Stimulated activated CD4-positive, alpha-beta T cell treated with anti-CD3 and anti-CD28 coated beads, Interleukin-1b, Interleukin-23, amount 100 ng/mL, for 48 hours (primary cell): ENCODE measurements at regions not wholly inside any gene's neighbourhood (a gene's known extent, or its start where the extent isn't known, plus 50 kb on each side); places are given as distances from the start of the nearest gene placed in this dataset.
"Not testable (repeated sequence)": the region's sequence is repeated elsewhere in the genome, so short reads cannot be mapped to it uniquely, and the experiment has no call there.

Experiments used
- DNase-seq: peaks from one replicate; pipeline ENCODE4 v3.0.0-alpha.2; 2020

GRCh38 chr21:33121715-33122475 lies 52.0 kb downstream of the OLIG1 start:
- no peak for DNase-seq

DNA sequence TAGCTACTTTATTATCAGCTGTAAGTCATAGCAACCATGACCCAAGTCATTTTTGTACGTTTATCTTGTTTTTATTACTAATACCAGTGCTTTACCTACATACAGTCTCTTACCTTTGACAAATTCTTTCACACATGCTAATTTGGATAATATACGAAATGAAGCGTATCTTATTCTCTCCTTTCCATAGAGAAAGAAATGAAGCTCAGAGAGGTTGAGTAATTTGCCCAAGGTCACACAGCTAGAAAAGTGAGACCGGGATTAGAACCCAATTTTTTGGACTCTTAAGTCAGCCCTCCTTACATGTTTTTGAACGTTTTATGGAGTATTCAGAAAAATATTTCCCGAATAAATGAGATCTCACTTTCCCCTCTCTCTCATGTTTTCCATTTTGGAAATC lies 52.6 kb downstream of the OLIG1 start:
- DNase-seq, result no peak

GRCh38 chr21:33123374-33124123 lies 53.6 kb downstream of the OLIG1 start:
- DNase-seq, result no peak

- no peak for DNase-seq
Observed at GRCh38 chr21:33124889-33125288, 54.9 kb downstream of the OLIG1 start.

- DNase-seq, result no peak
Observed at GRCh38 chr21:33125680-33126375, 55.9 kb downstream of the OLIG1 start.

- no peak for DNase-seq
Observed at GRCh38 chr21:33126569-33126968, 56.6 kb downstream of the OLIG1 start.

DNA sequence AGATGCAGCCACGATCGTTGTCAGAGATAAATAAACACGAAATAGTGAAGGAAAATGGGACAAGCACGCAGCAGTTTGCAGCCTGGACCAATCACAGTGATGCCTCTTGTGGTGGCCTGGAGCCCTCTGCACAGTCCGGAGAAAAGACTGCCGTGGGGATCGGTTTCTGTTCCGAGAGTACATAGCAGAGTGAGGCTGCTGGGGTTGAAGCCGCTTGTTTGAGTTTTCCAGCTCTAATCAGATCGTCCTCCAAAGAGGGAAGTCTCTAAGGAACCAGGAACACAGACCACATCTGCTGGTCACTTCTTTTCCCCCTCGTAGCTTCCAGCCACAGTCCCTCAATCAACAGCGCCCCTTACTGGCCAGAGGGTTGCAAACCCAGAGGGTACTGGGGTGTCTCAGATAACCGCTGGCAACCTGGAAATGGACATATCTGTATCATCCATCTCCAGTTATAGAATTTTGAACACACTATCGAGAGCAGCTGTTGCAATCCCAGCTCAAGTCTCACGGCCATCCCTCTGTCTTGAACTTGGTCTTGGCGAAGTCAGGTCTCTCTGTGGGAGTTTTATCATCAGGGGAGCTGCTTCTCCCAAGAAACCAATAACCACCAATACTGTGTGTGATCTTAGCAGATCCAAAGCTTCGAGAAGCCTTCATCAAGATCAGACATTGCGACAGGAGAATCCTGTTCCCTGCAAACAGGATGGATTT lies 57.4 kb downstream of the OLIG1 start:
- DNase-seq, result peak; percentile 62

DNA sequence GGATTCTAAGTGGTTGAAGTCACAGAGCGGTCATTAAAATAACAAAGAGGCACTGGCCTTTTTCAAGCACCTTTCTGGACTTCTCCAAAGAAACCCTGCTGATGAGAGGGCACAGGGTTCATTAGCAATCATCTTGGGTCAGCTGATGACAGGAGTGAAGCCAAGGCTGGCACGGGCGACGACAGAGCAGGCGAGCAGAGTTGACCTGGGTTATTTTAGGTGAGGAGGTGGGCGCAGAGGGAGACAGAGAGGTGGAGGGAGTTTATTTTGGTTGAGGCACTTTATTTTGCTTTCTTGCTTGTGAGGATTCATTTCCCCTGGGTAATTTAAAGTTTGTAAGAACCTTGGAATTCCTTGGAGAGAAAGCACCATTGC lies 57.9 kb downstream of the OLIG1 start:
- DNase-seq, result no peak

DNA sequence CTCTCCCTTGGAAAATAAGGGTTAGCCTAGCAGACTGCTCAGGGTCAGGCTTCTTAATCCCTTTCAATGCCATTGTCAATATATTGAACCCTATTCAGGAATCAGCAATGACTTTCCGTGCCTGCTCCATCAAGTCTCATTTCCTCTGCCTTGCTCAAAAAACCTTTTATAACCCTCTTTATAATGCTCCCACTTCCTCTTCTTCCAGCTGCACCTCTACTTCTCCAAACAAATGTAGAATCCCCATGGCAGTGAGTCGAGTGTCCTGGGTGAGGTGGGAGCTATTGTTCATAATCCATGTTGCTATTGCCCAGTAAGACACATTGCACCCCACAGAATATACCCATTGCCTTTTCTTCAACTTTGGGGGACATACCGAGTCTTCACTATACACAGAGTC lies 58.6 kb downstream of the OLIG1 start:
- no peak for DNase-seq

DNA sequence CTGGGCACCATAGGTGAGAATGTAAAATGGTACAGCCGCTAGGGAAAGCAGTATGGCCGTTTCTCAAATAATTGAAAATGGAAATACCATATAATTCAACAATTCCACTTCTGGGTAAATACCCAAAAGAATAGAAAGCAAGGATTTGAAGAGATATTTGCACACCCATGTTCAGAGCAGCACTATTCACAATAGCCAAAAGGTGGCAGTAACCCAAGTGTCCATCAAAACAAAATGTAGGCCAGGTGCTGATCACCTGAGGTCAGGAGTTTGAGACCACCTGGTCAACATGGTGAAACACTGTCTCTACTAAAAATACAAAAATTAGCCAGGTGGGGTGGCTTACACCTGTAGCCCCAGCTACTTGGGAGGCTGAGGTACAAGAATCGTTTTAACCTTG lies 62.1 kb downstream of the OLIG1 start:
- DNase-seq, result no peak

DNA sequence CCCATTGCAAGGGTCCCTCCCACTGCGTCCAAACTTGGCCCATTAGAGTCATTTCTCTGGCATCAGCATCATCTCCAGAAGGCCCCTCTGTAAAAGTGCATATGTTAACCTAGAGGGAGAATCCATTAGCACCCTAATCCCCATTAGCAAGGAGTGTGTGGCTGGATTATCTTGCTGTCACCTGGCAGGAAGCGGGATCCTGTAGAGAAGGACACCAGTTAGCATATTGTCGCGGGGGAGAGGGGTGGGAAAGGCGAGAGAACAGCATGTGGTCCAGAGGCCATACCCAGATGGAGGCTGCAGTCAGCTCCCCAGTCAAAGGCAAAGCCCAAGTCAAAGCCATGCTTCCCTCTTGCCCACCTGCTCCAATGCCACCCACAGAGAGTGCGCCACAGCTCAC lies 64.0 kb downstream of the OLIG1 start:
- DNase-seq, result no peak

GRCh38 chr21:33135925-33136324 lies 66.0 kb downstream of the OLIG1 start:
- DNase-seq, result no peak

DNA sequence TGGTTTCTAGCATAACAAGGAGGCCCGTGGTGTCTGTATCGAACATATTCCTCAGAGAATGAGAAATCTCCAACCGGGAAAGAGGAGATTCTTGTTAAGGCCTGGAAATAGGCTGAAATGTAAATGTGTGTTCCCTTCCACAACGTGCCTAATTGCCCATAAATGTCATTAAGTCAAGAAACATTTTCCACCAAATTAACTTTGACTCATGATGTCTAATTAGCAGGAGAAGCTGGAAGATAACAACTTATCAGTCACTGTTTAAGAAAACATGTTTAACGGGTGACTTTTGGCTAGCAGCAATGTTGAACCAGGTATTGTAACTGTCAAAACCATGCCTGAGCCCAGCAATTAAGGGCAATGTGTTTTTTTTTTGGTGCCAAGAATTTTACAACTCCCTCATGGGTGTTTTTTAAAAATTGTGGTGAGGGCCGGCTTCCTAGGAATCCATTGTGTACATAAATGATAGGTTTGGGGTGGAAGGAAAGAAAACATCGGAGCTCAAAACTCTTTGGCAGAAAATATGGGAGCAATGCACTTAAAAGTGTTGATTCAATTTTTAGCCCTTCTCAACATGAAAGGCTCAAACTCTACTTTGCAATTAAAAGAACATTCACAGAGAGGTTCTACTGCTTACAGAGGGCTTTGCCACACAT lies 67.0 kb downstream of the OLIG1 start:
- DNase-seq, result no peak

- DNase-seq, result no peak
Observed at GRCh38 chr21:33139084-33139483, 69.1 kb downstream of the OLIG1 start.

GRCh38 chr21:33140288-33140687 lies 70.3 kb downstream of the OLIG1 start:
- no peak for DNase-seq

DNA sequence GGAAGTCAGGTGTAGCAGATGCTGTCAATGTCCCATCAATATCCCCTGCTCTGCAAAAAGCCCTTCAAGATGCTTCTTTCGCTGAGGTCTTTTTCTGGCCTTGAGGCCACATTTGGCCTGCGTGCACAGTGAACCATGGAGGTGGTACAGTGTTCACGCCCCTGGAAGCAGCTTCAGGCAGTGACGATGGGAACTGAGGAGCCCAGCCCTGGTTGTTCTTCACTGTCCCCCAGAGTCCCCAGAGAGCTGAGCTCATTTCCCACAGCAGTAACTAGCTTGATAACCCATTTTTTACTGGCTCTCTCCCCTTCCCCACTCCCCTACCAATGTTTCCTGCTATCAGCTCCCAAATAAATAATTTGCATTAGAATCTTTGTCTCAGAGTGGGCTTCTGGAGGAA lies 76.5 kb downstream of the OLIG1 start:
- no peak for DNase-seq

DNA sequence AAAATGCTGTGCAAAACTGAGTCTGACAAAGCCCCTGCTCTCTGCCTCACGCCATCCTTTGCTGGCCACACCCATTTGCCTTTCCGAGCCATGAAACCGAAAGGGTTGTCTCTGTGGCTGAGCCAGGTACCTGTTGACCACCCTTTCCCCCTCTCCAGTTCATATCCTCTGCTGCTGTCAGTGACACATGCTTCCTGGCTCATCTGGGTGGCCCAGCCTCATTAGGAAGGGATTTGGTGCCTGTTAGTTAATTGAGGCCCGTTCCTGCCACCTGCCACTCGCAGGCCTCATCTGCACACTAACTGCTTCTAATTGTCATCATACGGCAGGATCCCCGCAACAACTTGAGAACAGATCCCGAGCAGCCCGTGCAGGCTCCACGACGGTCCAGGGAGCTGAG lies 79.2 kb downstream of the OLIG1 start:
- DNase-seq, result no peak

DNA sequence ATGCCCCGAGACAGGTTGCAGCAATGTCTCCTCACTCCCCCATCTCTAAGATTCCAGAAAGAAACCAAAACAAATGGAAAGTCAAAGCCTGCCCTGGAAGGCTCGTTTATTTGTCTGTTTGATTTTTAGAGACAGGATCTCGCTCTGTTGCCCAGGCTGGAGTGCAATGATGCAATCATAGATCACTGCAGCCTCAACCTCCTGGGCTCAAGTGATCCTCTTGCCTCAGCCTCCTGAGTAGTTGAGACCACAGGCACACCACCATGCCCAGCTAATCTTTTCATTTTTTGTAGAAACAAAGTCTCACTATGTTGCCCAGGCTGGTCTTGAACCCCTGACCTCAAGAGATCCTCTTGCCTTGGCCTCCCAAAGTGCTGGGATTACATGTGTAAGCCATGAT lies 78.8 kb upstream of the IFNAR2 start:
- DNase-seq, result not testable (repeated sequence)

GRCh38 chr21:33151941-33152731 lies 77.6 kb upstream of the IFNAR2 start:
- DNase-seq, result no peak

- no peak for DNase-seq
Observed at GRCh38 chr21:33152732-33153130, 77.0 kb upstream of the IFNAR2 start.

DNA sequence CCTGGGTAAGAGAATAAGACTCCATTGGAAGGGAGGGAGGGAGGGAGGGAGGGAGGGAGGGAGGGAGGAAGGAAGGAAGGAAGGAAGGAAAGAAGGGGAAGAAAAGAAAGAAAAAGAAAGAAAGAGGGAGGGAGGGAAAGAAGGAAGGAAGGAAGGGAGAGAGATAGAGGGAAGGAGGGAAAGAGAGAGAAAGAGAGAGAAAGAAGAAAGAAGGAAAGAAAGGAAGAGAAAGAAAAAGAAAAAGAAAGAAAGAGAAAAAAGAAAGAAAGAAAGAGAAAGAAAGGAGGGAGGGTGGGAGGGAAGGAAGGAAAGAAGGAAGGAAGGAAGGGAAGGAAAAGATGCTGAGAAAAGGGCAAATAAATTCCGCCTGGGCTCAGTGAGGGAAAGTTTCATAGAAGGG lies 74.7 kb upstream of the IFNAR2 start:
- no peak for DNase-seq

- DNase-seq, result no peak
Observed at GRCh38 chr21:33155422-33155821, 74.3 kb upstream of the IFNAR2 start.
